MM.1S (cell line): ENCODE measurements at regions not wholly inside any gene's neighbourhood (a gene's known extent, or its start where the extent isn't known, plus 50 kb on each side); places are given as distances from the start of the nearest gene placed in this dataset.

Experiments used
- CTCF ChIP-seq: fragments of 300-600 bp; sonication (generic); IDR thresholded peaks from 2 replicates; pipeline ENCODE4 v1.5.1; 2016; ENCODE audit warnings: antibody characterized with exemption, low read length, mixed read lengths
- EZH2 ChIP-seq: fragments of 300-600 bp; sonication (generic); optimal IDR thresholded peaks from 2 replicates; pipeline ENCODE3; 2017; ENCODE audit warnings: low read depth, mild to moderate bottlenecking, antibody characterized with exemption, low read length, mixed read lengths

- TF ChIP-seq CTCF = no peak
- no peak for TF ChIP-seq EZH2
These were observed 1303.0 kb downstream of the EFNB2 start for GRCh38 chr13:105232439-105232838.
